ENCODE measurements at regions not wholly inside any gene's neighbourhood (a gene's known extent, or its start where the extent isn't known, plus 50 kb on each side); places are given as distances from the start of the nearest gene placed in this dataset.

GRCh38 chr10:29007370-29007747 lies 281.5 kb upstream of the LYZL1 start:
- TF ChIP-seq POLR2A (IDR thresholded peaks at IDR 0.05) (no peak), POLR2AphosphoS5 (IDR thresholded peaks at IDR 0.05; ENCODE audit: insufficient read depth in 1 of 2, low read depth in 1 of 2) (no peak), CTCF (IDR thresholded peaks at IDR 0.05) (no peak)
- DNase-seq (ENCODE audit: extremely low spot score in 2 of 2): no peak
- H3K4me1 ChIP-seq: no peaks in the 10 kb centered on the region
- intact Hi-C loops (cut with DNase I): no loop called here
- H3K27ac ChIP-seq: no peak overlapping the region
- H3K9me3 ChIP-seq: no peaks in the 10 kb centered on the region
- H3K4me3 ChIP-seq: no peak overlapping the region
- H3K36me3 ChIP-seq: no peaks in the 10 kb centered on the region
- H3K27me3 ChIP-seq: no peaks in the 10 kb centered on the region

GRCh38 chr10:29007748-29008610 lies 280.9 kb upstream of the LYZL1 start:
- Histone ChIP-seq H3K27me3 (no peaks in the 10 kb centered on the region), H3K36me3 (no peaks in the 10 kb centered on the region), H3K4me3 (no peak overlapping the region), H3K9me3 (no peaks in the 10 kb centered on the region), H3K27ac (no peak overlapping the region), H3K4me1 (no peaks in the 10 kb centered on the region)
- intact Hi-C loops (cut with DNase I): no loop called here
- no peak for DNase-seq (ENCODE audit: extremely low spot score in 2 of 2)
- no peak for TF ChIP-seq POLR2A (IDR thresholded peaks at IDR 0.05)
- TF ChIP-seq CTCF (IDR thresholded peaks at IDR 0.05): no peak
- TF ChIP-seq POLR2AphosphoS5 (IDR thresholded peaks at IDR 0.05; ENCODE audit: insufficient read depth in 1 of 2, low read depth in 1 of 2): no peak

- intact Hi-C loops (cut with DNase I): no loop called here
Measured at GRCh38 chr10:29009464-29009863, 279.4 kb upstream of the LYZL1 start.

GRCh38 chr10:29011516-29011915 lies 277.4 kb upstream of the LYZL1 start:
- H3K27ac ChIP-seq: no peak overlapping the region
- DNase-seq (ENCODE audit: extremely low spot score in 2 of 2): no peak
- no peaks in the 10 kb centered on the region for H3K36me3 ChIP-seq
- TF ChIP-seq POLR2AphosphoS5 (IDR thresholded peaks at IDR 0.05; ENCODE audit: insufficient read depth in 1 of 2, low read depth in 1 of 2): no peak
- TF ChIP-seq CTCF (IDR thresholded peaks at IDR 0.05): no peak
- TF ChIP-seq POLR2A (IDR thresholded peaks at IDR 0.05): no peak
- no peaks in the 10 kb centered on the region for H3K27me3 ChIP-seq
- H3K4me3 ChIP-seq: no peak overlapping the region
- intact Hi-C loops (cut with DNase I): no loop called here
- no peaks in the 10 kb centered on the region for H3K9me3 ChIP-seq
- H3K4me1 ChIP-seq: no peaks in the 10 kb centered on the region

More at GRCh38 chr10:29009464-29009863, 279.4 kb upstream of the LYZL1 start:
- Histone ChIP-seq H3K4me3 (no peak overlapping the region), H3K9me3 (no peaks in the 10 kb centered on the region), H3K36me3 (no peaks in the 10 kb centered on the region), H3K4me1 (no peaks in the 10 kb centered on the region), H3K27ac (no peak overlapping the region), H3K27me3 (no peaks in the 10 kb centered on the region)
- DNase-seq (ENCODE audit: extremely low spot score in 2 of 2): no peak
- no peak for TF ChIP-seq POLR2A (IDR thresholded peaks at IDR 0.05)
- no peak for TF ChIP-seq CTCF (IDR thresholded peaks at IDR 0.05)
- no peak for TF ChIP-seq POLR2AphosphoS5 (IDR thresholded peaks at IDR 0.05; ENCODE audit: insufficient read depth in 1 of 2, low read depth in 1 of 2)

GRCh38 chr10:29012926-29013554 lies 275.8 kb upstream of the LYZL1 start:
- H3K9me3 ChIP-seq: no peaks in the 10 kb centered on the region
- no peaks in the 10 kb centered on the region for H3K4me1 ChIP-seq
- TF ChIP-seq CTCF (IDR thresholded peaks at IDR 0.05): no peak
- TF ChIP-seq POLR2AphosphoS5 (IDR thresholded peaks at IDR 0.05; ENCODE audit: insufficient read depth in 1 of 2, low read depth in 1 of 2): no peak
- TF ChIP-seq POLR2A (IDR thresholded peaks at IDR 0.05): no peak
- intact Hi-C loops (cut with DNase I): no loop called here
- DNase-seq (ENCODE audit: extremely low spot score in 2 of 2): no peak
- H3K36me3 ChIP-seq: no peaks in the 10 kb centered on the region
- H3K27ac ChIP-seq: no peak overlapping the region
- H3K27me3 ChIP-seq: no peaks in the 10 kb centered on the region
- no peak overlapping the region for H3K4me3 ChIP-seq
